ENCODE measurements at regions not wholly inside any gene's neighbourhood (a gene's known extent, or its start where the extent isn't known, plus 50 kb on each side); places are given as distances from the start of the nearest gene placed in this dataset.
A peak's percentile ranks its signal among the peaks of the same experiment; 100 is the strongest.

DNA sequence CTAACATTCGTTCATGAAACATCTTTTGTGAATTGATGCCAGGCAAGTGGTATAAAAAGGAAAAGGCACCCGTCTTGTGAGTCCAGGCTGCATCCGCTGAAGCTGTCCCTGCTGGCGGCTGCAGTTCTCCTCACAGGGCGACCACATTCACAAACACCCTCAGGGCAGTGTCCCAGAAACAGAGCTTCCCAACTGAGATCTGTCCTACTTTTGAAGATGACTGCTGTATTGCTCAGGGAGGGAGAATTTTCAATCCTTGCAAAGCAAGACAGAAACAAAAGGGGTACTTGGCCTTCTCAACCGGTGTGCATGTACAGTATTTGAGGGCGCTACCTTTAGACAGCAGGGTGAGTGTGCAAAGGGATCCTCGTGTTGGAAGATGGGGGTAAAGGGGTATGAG is 316.1 kb downstream of the GADD45G start:
- DNase-seq: no peak

DNA sequence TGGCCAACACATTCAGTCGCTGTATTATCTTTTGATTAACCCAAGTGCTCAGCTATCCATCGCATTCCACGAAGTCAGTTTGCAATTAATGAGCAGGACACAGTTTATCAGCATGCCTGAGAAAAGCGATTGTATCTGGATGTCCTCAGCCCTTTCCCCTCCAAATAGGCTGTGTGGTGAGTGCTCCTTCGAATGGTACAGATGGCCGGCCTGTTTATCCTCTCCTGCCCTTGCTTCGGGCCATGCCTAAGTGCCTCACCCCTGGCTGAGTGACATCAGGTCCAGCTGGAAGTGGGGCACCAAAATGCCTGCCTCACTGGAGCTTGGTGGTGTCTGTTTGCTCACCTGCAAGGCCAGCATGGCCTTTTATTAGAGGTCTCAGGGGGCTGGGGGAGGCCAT is 317.3 kb downstream of the GADD45G start:
- no peak for DNase-seq

DNA sequence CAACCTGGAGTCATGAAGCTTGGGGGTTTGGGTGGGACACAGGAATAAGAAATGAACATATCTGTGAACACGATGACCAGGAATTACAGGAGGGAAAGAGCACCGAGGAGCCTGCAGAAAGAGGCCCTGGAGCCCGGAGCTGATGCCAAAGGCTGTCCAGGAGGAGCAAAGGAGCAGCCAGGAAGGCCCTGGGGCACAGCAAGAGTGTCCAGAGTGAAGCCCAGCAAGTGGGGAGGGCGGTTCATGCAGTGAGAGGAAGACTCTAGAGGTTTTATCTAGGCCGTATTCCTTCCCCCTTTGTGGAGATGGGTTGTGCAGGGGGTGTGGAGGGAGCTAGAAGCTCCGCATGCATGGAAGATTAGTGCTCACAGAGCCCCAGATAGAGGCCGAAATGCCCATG is 318.4 kb downstream of the GADD45G start:
- no peak for DNase-seq

DNA sequence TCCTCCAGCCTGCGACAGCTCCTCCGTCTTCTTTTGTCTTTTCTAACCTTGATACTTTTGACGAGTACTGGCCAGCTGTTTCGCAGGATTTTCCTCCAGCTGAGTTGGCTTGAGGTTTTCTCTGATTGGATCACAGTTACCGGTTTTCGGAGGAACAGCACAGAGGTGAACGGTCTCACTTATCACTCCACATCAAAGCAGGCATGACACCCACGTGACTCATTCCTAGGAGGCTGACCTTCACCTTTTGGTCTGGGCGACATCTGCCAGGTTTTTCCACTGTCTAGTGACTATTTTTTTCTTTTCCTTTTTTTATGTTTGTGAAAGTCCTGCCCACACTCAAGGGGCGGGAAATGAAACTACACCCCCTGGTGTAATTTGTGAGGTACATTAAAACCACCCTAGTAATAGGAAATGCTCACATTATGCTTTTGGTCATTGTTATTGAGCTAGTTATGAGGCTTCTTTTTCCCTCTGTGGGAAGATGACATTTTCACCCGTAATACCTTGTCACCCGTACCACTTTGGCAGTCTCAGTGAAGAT is 319.2 kb downstream of the GADD45G start:
- DNase-seq: no peak

DNA sequence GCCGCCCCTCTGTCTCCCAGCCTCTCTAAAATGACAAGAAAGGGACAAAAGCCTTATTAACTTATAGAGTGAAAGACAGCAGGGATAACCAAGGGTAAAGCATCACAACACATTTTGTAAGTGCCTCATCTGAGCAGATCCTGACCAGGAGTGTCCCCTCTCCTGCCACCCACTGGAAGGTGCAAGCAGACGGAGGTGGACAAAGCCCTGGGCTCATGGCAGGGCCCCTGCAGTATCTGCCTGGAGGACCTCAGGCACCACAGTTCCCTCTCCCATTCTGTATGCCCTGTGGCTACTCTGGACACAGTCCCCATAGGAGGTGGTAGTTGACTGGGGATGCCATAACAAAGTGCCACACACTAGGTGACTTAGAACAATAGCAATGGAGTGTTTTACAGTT is 319.8 kb downstream of the GADD45G start:
- DNase-seq: no peak

DNA sequence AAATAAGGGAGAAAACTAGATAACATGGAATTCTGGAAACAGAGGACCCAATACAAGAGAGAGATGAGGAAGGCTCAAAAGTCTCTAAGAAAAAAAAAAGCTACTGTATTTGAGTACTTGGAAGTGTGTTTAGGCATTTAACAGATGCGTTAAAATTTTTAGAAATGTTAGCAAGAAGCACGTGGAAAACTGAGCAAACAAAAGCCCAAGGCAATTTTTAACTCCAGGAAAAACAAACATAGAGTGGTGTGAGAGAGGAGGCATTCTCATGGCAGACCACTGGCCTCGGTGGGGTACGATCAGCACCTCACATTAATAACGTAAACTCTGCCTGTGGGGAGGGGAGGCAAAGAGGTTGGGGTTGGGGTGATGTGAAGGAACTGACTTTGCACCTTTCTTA is 321.4 kb downstream of the GADD45G start:
- no peak for DNase-seq

DNA sequence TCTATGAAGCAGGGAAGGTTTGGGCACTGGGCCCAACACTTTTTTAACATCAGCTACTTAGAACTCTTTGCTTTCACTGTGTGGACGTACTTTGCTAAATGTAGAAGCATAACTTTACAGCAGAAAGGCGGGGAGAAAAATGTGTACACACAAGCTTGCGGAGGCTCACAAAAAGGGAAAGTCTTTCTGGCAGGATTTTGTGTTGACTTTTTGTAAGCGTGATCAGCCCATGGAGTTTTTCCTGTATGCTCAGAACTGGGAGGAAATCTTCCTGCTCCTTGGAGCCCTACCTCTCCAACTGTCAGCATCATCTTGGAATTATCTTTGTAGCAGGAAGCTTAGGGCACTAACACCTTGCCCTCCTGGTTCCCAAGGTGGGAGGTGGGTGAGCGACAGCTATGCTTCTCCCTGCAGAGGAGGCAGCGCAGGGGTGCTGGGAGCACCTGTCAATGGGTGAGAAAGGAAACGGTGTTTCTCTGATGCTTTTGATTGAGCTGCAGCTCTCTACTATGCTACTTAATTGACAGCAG is 321.9 kb downstream of the GADD45G start:
- DNase-seq: no peak

DNA sequence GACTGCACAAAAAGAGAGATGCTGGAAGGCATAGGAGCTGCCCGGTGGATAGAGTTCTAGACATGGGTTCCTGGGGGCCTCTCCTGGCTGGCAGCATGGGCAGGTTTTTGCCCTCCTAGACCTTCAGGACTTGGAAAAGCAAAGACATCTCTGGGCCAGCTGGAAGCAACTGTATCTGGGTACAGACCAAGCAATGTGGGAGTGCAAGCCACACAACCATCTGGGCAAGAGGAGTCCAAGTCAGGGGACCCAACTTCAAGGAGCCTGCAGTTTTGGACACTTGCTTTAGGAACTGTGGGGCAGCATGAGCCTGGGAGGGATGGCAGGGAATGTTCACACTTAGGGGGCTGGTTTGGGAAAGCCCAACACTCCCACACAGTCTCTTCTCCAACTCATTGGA is 323.3 kb downstream of the GADD45G start:
- DNase-seq: no peak

DNA sequence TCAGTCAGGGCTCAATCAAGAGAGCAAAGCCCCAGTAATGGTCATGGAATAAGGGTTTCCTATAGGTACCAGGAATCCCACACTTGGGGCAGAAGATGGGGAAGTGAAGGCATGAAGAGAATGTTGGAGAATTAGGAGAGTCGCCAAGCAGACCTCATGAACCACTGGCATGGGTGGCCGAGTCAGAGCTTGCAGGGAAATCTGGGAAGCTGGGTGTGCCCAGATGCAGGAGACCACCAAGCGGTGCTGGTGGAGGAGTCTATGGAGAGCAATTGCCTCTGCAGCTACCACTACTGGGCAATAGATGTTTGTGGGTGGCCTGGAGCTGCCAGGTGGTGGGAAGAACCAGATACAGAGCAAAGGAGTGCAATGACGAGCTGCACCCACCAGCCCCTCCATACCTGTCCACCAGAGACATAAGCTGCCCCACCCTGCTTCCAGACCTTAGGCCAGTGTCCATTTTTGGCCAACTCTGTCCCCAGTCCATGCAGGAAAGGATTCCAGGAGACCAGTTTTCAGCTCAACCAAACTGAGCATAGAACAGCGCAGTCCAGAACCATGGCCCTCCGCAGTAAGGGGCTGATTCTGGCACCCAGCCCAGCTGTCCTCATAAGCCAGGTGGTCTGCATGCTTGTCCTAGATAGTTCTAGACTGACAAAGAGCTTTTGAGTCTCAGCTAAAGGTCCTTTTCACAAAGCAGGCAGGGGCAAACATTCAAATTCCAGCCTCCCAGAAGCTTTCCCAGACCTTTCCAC is 323.9 kb downstream of the GADD45G start:
- no peak for DNase-seq

DNA sequence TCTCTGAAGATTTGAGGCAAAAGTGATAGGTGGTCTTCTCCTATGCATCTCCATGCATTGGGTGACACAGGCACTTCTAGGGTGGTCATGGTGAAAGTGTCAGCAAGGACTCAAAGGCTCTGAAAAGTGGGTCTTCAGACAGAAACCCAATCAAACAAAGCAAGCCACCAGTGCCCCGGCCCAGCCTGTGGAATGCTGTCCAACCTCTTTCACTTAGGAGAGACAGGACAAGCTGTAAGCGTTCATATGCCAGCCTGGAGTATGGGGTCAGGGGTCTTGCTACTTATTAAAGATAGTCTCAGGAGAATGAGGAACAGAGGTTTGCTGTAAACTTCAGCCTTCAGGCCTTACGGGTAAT is 324.5 kb downstream of the GADD45G start:
- DNase-seq: no peak

DNA sequence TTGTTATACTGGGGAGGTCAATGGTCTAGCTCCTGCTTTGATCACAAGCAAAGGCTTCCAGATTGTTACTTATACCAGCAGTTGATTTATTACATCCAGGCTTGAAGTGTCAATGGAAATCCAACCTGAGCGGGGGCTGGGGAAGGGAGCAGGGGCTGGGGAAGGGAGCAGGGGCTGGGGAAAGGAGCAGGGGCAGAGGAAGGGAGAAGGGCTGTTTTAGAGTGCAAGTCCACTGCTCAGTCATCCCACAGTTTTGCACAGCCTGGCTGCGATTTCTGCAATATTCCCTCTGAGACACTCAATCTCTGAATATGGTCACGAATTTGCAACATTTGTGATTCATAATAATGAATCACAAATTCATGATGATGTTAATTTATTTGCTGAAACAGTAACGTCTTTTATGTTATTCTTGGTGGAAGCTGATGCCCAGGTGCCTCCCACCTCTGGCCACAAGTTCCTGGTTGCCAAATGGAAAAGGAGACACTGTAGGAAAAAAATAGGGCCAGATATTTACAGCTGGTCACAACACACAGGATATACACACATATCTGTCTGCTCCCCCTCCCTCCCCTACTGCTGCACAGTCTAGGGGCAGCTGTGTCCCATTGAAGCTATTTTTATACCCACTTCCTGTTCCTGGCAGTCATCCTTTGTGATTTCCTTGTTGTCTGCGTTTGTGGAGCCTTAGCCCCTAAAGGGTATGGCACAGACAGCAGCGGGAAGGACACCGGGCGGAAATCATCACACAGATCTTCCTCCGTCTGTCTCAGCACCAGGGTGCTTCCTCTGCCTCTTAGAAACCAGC is 325.1 kb downstream of the GADD45G start:
- DNase-seq: peak; percentile 9 to 10

DNA sequence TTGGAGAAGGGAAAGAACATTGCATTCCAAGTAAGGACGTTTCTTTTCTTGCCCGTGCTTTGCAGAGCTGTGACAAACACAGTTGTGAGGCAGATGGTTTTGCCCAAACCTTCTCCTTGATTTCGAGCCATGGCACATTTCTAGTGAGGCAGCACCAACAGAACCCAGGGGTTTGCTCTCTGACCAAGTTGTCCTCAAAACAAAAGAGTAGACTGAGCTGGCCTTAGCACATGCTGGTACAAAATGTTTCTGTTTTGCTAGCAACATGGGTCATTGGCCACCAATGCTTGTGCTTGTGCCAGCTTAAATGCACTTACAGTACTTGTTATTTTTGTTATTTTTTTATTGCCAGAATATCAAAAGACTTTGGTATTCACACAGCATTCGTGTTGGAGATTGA is 328.8 kb downstream of the GADD45G start:
- no peak for DNase-seq

DNA sequence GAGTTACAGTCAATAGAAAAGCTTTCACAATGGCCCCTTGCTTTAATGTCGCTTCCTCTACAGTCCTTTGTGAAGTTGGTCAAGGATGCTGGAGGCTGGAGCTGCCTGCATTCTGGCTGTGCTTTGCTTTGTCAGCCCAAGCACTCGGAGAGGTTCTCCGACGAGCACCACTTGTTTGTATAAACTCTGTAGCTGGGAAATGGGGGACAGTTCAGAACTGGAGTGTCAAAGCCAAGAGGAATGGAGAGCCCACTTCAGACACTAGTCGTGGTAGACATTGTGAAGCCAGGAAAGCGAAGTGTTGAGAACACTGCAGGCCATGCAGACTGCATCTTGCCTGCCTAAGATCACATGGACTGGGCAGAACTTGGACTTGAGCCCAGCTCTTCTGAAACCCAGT is 330.3 kb downstream of the GADD45G start:
- no peak for DNase-seq

DNA sequence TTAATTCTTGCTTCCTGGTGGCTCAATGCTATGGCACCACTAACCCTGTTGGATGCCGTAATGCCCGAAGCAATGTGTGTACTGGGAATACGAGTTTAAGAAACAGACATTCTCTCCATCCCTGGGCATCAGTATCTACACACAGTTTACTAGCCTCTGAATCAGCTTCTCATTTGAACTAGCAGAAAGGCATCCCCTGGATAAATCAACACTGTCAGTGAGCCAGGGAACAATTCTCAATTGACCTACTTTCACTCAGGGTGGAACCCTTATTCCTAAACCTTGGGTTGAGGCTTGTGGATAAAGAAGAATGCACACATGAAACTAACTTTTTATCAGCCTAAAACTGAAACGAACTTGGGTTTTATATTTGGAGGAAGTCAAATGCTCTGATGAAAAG is 331.0 kb downstream of the GADD45G start:
- DNase-seq: no peak

DNA sequence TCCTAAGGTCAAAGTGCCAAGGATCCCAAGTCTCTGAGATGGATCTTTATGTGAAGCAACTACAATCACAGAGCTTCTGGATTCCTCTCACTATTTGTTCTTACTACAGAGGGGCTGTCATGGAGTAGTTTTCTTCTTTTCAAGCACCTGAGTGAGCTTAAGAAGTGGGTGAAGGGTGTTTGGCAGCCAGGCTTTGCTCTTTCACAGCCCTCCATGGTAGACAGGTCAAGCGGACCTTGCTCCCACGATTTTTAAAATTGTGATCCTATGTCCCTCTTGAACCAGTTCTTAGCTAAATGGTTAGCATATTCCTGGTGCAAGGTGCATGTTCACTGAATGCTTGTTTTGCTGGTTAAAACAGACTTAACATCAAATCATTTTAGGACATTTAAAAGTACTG is 332.2 kb downstream of the GADD45G start:
- DNase-seq: no peak

DNA sequence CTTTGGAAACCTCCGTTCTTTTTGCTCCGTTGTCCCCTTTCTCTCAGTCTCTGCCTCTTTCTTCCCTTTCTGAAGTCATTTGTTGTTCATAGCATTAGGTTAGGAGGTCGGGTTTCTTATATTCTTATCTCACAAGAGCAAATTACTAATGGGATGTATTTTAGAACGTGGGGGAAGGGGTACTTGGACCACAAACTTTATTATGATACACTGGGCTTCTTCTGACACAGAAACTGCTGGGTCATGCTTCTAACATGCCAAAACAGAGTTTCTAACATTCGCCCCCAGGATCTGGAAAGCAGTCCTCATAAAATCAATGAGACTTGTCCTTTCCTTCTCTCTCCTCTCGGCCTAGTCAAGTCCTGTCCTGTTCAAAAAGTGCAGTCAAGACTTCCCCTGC is 334.4 kb downstream of the GADD45G start:
- DNase-seq: no peak

DNA sequence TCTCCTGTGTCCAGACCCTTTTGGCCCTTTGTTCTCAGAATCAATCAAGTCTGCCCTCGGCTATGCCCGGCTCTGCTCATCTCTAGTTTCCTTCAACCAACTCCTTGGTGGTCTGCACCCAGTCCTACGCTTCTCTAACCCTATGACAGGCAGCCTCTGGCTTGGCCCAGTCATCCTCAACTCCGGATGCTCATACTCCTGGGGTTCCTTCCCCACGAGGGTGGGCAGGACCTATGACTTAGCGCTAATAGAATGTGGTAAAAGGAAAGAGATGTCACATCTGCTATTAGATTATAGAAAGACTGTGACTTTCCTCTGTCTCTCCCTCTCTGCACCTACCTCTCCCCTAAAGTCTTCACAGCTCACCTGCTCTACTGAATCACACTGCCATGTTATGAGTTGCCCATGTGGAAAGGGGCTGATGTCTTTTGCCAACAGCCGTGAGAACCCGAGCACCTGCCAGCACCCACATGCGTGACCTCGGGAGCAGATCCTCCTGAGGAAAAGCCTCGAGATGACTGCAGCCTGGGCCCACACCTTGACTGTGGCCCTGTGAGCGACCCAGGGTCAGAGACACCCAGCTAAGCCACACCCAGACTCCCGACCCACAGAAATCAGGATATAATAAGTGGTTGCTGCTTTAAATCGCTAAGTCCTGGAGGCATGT is 334.9 kb downstream of the GADD45G start:
- no peak for DNase-seq

DNA sequence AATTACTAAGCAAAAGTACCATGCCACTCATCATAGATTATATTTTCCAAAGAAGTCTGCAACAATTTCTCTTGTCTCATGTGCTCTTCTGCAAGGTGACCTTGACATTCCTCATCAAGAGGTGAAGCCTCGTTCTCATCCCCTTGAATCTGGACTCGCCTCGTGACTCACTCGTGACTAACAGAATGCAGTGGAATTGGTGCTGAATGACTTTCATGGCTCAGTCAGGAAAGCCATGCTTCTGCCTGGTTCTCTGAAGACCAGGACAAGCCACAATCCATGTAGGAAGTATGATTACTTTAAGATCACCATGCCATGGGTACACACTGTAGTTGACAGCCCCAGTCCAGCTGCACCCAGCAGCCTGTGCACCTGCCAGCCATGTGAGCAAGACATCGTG is 335.8 kb downstream of the GADD45G start:
- DNase-seq: no peak

DNA sequence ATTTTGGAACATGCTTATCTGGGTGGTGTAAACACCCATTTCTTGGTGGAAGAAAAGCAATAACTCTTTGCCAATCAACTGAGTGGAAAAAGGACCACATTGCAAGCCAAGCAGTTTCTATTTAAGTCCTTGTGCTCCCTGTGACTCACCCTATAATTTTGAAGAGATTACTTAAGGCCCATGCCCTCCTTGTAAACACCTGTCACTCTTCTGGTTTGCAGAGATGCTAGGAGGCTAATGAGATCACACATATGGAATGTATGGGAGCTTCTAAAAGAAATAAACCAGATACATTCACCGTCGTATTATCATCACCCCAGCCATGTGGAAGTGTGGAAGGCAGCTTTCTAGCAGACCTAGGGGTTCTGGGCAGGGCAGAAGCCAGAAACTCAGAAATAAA is 337.1 kb downstream of the GADD45G start:
- no peak for DNase-seq

DNA sequence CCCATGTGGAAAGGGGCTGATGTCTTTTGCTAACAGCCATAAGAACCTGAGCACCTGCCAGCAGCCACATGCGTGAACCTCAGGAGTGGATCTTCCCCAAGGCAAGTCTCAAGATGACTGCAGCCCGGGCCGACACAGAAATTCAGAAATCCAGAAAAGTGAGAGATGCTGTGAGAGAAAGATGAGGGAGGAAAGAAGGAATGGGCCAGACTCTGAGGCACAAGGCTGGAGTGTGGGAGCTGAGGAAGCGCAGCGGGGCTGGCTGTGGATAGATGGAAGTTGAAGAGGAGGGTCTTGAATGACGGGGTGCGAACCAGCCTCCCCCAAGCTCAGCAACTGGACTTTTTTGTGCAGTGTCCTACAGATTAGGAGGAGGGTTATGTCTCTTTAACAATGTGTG is 337.8 kb downstream of the GADD45G start:
- DNase-seq: no peak

DNA sequence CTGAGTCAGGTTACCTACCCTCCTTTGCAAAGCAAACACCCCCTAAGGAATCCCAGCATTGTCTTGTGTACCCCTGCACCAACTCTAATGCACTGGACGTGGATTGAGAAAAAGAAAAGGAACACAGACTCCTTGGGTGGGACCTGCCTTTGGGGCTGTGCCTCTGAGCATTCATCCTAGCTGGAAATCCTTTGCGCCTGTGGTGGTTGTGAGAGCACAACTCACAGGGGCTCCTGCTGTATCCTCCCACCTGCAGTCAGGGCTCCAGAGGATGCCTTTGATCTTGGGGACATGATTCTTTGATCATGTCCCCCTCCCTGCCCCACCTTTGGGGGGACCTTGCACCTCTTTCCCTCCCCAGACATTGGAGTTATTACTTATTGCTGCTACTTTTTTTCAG is 338.5 kb downstream of the GADD45G start:
- DNase-seq: no peak

DNA sequence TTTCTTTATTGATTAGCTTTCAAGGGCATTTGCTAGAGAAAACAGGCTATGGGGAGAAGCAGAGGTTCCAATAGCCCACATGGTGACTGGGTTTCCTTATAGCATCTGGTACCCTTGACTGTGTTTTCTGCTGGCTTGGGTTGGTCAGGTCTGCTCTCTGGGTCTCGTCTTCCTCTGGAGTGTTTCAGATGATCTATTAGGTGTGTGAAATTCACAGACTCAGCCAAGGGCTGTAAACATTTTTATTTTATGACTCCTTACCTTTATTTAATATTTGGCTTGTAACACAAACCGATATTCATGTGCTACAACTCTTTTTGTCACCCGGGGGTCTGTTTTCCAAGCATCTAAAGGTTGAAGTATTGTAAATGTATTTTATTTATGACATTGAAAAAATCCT is 338.9 kb downstream of the GADD45G start:
- no peak for DNase-seq

DNA sequence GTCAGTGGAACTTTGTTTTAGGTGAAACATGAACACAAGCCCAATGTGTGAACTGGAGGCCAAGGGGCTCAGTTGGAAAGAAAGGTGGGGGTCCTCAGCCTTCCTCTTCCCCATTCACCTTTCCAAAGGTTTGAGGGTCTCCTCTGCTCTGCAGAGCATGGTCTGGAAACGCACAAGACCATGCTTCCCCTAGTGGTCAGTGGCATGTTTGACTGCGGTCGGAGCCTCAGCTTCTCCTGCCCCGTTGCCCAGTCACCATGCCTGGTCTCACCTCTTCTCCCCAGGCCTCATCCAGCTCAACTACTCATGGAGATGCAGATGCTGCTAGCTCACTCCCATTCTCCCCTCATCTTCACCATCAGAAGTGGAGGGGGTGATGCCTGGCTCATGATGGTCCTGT is 340.3 kb downstream of the GADD45G start:
- DNase-seq: no peak

DNA sequence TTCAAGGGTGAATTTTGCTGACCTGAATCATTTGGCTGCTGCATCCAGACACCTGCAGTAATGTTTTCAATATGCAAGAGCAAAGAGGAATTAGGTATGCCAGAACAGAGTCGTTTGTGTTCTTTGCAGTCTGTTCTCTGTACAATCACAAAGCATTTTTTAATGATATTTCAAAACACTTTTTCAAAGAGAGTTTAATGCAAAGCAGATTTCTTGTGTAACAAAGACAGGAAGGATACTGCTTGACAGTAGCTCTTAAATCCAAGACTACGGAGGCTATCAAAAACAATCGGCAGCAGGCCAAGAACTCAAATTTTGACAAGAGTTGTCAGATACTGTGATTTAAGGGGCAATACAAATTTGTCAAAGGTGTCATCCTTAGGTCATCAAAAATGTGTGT is 341.9 kb downstream of the GADD45G start:
- DNase-seq: no peak

Data from Kasumi-1 (cell line).